Keratinocyte (primary cell): ENCODE measurements at regions not wholly inside any gene's neighbourhood (a gene's known extent, or its start where the extent isn't known, plus 50 kb on each side); places are given as distances from the start of the nearest gene placed in this dataset.

Experiments used
- CTCF ChIP-seq, 3 experiments: IDR thresholded peaks in 1 of 3; conservative IDR thresholded peaks in 1 of 3; optimal IDR thresholded peaks in 1 of 3; 2 replicates in 2 of 3; 3 replicates in 1 of 3; pipeline versions ENCODE3 to v1.5.1; 2011; ENCODE audit warnings: low read length in 3 of 3, mild to moderate bottlenecking in 3 of 3, moderate library complexity in 2 of 3, control low read depth in 1 of 3, inconsistent platforms in 1 of 3; ENCODE audit not compliant: insufficient read depth in 2 of 3; ENCODE audit errors: extremely low read depth in 1 of 3
- EZH2 ChIP-seq: IDR thresholded peaks from one replicate; pipeline ENCODE4 v1.6.1; 2012; ENCODE audit warnings: inconsistent platforms, mild to moderate bottlenecking, low read length, moderate library complexity

GRCh38 chr4:138052806-138053632 lies 189.1 kb downstream of the SLC7A11 start:
- TF ChIP-seq EZH2 (no peak), CTCF (optimal IDR thresholded peaks at IDR 0.05 in 1 of 3, IDR thresholded peaks at IDR 0.05 in 1 of 3, conservative IDR thresholded peaks at IDR 0.05 in 1 of 3; ENCODE audit: extremely low read depth in 1 of 3, insufficient read depth in 2 of 3, low read length in 3 of 3) (no peak)
